Nephron progenitor cell (in vitro differentiated cells): ENCODE measurements at regions not wholly inside any gene's neighbourhood (a gene's known extent, or its start where the extent isn't known, plus 50 kb on each side); places are given as distances from the start of the nearest gene placed in this dataset.

Source experiments
- DNase-seq: peaks from one replicate; pipeline ENCODE4 v3.0.0; 2021
- H3K27ac Mint-ChIP-seq: 2 replicates; pipeline ENCODE4 v1.8.0; 2021; ENCODE audit warnings: mild to moderate bottlenecking, moderate library complexity, mixed read lengths
- H3K27me3 Mint-ChIP-seq: 2 replicates; pipeline ENCODE4 v1.8.0; 2021; ENCODE audit warnings: mild to moderate bottlenecking, low read depth, mixed read lengths; ENCODE audit not compliant: poor library complexity
- H3K36me3 Mint-ChIP-seq: 2 replicates; pipeline ENCODE4 v1.8.0; 2021; ENCODE audit warnings: low read depth, mixed read lengths
- H3K4me1 Mint-ChIP-seq: 2 replicates; pipeline ENCODE4 v1.8.0; 2021; ENCODE audit warnings: mixed read lengths
- H3K4me3 Mint-ChIP-seq: 2 replicates; pipeline ENCODE4 v1.8.0; 2021; ENCODE audit warnings: mild to moderate bottlenecking, moderate library complexity, mixed read lengths
- H3K9me3 Mint-ChIP-seq: 2 replicates; pipeline ENCODE4 v1.8.0; 2021; ENCODE audit warnings: mild to moderate bottlenecking, moderate library complexity, mixed read lengths
- CTCF ChIP-seq: fragments of 200-600 bp; sonication (generic); IDR thresholded peaks from 2 replicates; pipeline ENCODE4 v1.5.0; 2021; ENCODE audit warnings: antibody characterized with exemption

GRCh38 chr20:62584671-62585460 lies 57.4 kb upstream of the SLCO4A1 start:
- DNase-seq, result no peak
- no peaks in the 10 kb centered on the region for H3K9me3 Mint-ChIP-seq
- H3K27ac Mint-ChIP-seq, result no peak overlapping the region

GRCh38 chr20:62585461-62585970 lies 56.8 kb upstream of the SLCO4A1 start:
- no peak overlapping the region for H3K27ac Mint-ChIP-seq
- peaks cover 45% of the 10 kb centered on the region for H3K27me3 Mint-ChIP-seq
- no peaks in the 10 kb centered on the region for H3K36me3 Mint-ChIP-seq
- H3K9me3 Mint-ChIP-seq, result no peaks in the 10 kb centered on the region
- DNase-seq, result no peak
- H3K4me3 Mint-ChIP-seq, result no peak overlapping the region
- TF ChIP-seq CTCF, result no peak
- peaks cover 31% of the 10 kb centered on the region for H3K4me1 Mint-ChIP-seq

More at GRCh38 chr20:62584671-62585460, 57.4 kb upstream of the SLCO4A1 start:
- H3K4me3 Mint-ChIP-seq, result no peak overlapping the region
- peaks cover 31% of the 10 kb centered on the region for H3K4me1 Mint-ChIP-seq
- TF ChIP-seq CTCF, result no peak
- H3K27me3 Mint-ChIP-seq, result peaks cover 45% of the 10 kb centered on the region
- no peaks in the 10 kb centered on the region for H3K36me3 Mint-ChIP-seq

- no peak for TF ChIP-seq CTCF
- Mint-ChIP-seq H3K4me3 (no peak overlapping the region), H3K9me3 (no peaks in the 10 kb centered on the region), H3K36me3 (no peaks in the 10 kb centered on the region), H3K4me1 (peaks cover 26% of the 10 kb centered on the region), H3K27ac (no peak overlapping the region), H3K27me3 (peaks cover 43% of the 10 kb centered on the region)
- DNase-seq, result no peak
Observed at GRCh38 chr20:62586799-62587198, 55.5 kb upstream of the SLCO4A1 start.

GRCh38 chr20:62587757-62588402 lies 54.4 kb upstream of the SLCO4A1 start:
- peak; percentile 80 for DNase-seq

GRCh38 chr20:62588458-62589149 lies 53.7 kb upstream of the SLCO4A1 start:
- H3K27ac Mint-ChIP-seq, result no peak overlapping the region
- no peak for DNase-seq
- no peaks in the 10 kb centered on the region for H3K9me3 Mint-ChIP-seq
- TF ChIP-seq CTCF, result no peak
- peaks cover 40% of the 10 kb centered on the region for H3K27me3 Mint-ChIP-seq
- H3K4me3 Mint-ChIP-seq, result no peak overlapping the region
- peaks cover 11% of the 10 kb centered on the region for H3K4me1 Mint-ChIP-seq
- no peaks in the 10 kb centered on the region for H3K36me3 Mint-ChIP-seq

More at GRCh38 chr20:62587757-62588402, 54.4 kb upstream of the SLCO4A1 start:
- no peak for TF ChIP-seq CTCF
- Mint-ChIP-seq H3K36me3 (no peaks in the 10 kb centered on the region), H3K4me3 (no peak overlapping the region), H3K4me1 (peaks cover 17% of the 10 kb centered on the region), H3K27me3 (peaks cover 41% of the 10 kb centered on the region), H3K27ac (no peak overlapping the region), H3K9me3 (no peaks in the 10 kb centered on the region)
